Esophagus squamous epithelium (tissue), 5 donors: ENCODE measurements at regions not wholly inside any gene's neighbourhood (a gene's known extent, or its start where the extent isn't known, plus 50 kb on each side); places are given as distances from the start of the nearest gene placed in this dataset.
"Not testable (repeated sequence)": the region's sequence is repeated elsewhere in the genome, so short reads cannot be mapped to it uniquely, and the experiment has no call there.

ENCODE experiments used
- DNase-seq: peaks from one replicate; lab custom pipeline; 2025; lab: John Stamatoyannopoulos, UW
- H3K27ac ChIP-seq, 4 donors: fragments of 200-600 bp; sonication (generic); one replicate each; pipeline ENCODE4 v1.5.1; 2016 to 2019; ENCODE audit warnings: mild to moderate bottlenecking in 1 of 4
- H3K27me3 ChIP-seq, 4 donors: fragments of 200-600 bp; sonication (generic); 1 replicate in 3 of 4; 2 replicates in 1 of 4; pipeline versions ENCODE4 v1.5.1 to v1.6.0; 2017 to 2021; ENCODE audit warnings: antibody characterized with exemption in 1 of 4
- H3K36me3 ChIP-seq, 3 donors: fragments of 200-600 bp; sonication (generic); one replicate each; pipeline ENCODE4 v1.5.1; 2016 to 2019
- H3K4me1 ChIP-seq, 3 donors: fragments of 200-600 bp; sonication (generic); one replicate each; pipeline ENCODE4 v1.5.1; 2017 to 2019
- H3K4me3 ChIP-seq, 4 donors: fragments of 200-600 bp; sonication (generic); 1 replicate in 3 of 4; 2 replicates in 1 of 4; pipeline ENCODE4 v1.5.1; 2016 to 2019; ENCODE audit warnings: mild to moderate bottlenecking in 2 of 4, moderate library complexity in 1 of 4
- H3K9me3 ChIP-seq, 3 donors: fragments of 200-600 bp; sonication (generic); one replicate each; pipeline ENCODE4 v1.5.1; 2016 to 2019
- POLR2A ChIP-seq, 4 donors: fragments of 450-650 bp; IDR thresholded peaks; one replicate each; pipeline ENCODE4 v1.6.1; 2017; ENCODE audit warnings: antibody characterized with exemption in 4 of 4, mild to moderate bottlenecking in 4 of 4, moderate library complexity in 3 of 4
- WGBS, 2 donors: methylation state at CpG; one replicate each; pipeline ENCODE4 v1.1.5; 2018; 5-methylcytosine and 5-hydroxymethylcytosine counted together
- intact Hi-C: fragments of 100-400 bp; cut with DNase I; formaldehyde crosslinking; loops from one replicate; pipeline ENCODE4 v1.15.0; 2022
- TF ChIP-seq, protein P1 (sequence below), 6 experiments: fragments of 450-650 bp in 4 of 6; fragments of 200-600 bp in 2 of 6; sonication (generic) in 2 of 6; IDR thresholded peaks; one replicate each; pipeline ENCODE4 v1.5.1; 2016 to 2019; ENCODE audit warnings: antibody characterized with exemption in 6 of 6, mild to moderate bottlenecking in 4 of 6, moderate library complexity in 4 of 6
- donor health status: DM: yes; HTN: yes; CAD: no.

DNA sequence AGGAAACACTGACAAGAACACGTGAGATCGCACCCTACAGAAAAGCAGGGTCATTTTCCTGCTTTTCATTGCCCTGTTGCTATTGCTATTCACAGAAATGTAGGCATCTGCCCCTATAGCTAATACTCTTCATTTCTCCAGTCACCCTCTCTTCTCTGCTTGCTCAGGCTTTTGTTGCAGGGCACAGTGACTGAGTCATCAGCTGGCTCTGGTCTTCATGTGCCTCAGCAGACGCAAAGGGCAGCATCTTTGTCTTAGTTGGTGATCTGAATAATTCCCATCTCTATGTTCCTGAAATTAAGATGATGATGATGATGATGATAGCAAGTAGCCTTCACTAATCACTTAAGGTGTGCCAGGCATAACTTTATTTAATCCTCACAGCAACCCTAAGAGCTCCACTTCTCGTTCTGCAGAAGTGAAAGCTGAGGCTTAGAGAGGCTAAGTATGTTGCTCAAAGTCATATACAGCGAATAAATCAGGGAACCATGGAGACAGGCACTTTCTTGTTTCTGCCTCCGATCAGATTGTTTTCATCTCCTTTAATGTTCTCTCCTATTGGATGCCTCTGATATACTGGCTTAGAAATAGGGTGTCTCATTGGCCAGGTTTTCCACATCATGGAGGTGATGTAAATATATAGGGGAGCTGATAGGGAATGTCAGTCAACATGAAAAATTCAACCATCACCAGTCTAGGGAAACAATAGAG is 133.0 kb upstream of the STK32A start:
- no peak for TF ChIP-seq POLR2A (IDR thresholded peaks at IDR 0.05)
- TF ChIP-seq, protein P1, sequence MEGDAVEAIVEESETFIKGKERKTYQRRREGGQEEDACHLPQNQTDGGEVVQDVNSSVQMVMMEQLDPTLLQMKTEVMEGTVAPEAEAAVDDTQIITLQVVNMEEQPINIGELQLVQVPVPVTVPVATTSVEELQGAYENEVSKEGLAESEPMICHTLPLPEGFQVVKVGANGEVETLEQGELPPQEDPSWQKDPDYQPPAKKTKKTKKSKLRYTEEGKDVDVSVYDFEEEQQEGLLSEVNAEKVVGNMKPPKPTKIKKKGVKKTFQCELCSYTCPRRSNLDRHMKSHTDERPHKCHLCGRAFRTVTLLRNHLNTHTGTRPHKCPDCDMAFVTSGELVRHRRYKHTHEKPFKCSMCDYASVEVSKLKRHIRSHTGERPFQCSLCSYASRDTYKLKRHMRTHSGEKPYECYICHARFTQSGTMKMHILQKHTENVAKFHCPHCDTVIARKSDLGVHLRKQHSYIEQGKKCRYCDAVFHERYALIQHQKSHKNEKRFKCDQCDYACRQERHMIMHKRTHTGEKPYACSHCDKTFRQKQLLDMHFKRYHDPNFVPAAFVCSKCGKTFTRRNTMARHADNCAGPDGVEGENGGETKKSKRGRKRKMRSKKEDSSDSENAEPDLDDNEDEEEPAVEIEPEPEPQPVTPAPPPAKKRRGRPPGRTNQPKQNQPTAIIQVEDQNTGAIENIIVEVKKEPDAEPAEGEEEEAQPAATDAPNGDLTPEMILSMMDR (IDR thresholded peaks at IDR 0.05) = no peak
- Histone ChIP-seq H3K36me3 (no peaks in the 10 kb centered on the region), H3K27me3 (no peaks in the 10 kb centered on the region), H3K4me3 (no peak overlapping the region), H3K27ac (no peak overlapping the region), H3K4me1 (peaks cover 0 to 5% (median 0%) of the 10 kb centered on the region in 3 donors), H3K9me3 (no peaks in the 10 kb centered on the region)
- intact Hi-C loops = loop anchor here (2.0 kb wide), 1 partner anchor 15 kb away; no protein-coding TSS in a partner anchor
- 65 to 67% methylated on average over 6 of the region's 6 CpGs for WGBS, 2 donors
- DNase-seq = no peak

DNA sequence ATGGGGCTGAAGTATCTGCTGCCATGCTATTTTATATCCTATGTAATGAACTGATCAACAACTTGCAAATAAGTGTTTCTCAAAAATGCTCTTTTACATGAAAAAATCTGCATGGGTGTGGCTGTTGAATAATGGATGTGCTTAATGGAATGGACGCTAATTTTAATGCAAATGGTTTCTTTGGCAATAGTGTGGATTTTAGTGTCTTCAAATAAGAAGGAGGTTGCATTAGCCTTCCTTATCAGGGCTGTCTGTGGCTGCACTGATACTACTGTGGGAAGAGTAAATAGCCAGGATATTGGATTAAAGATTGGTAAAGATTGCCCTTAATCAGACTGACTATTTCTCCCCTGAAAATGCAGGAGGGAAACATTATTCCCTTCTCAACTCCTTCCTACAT is 121.9 kb upstream of the STK32A start:
- Histone ChIP-seq H3K36me3 (no peaks in the 10 kb centered on the region), H3K9me3 (no peaks in the 10 kb centered on the region), H3K27ac (no peak overlapping the region), H3K4me1 (no peaks in the 10 kb centered on the region), H3K4me3 (no peak overlapping the region), H3K27me3 (no peaks in the 10 kb centered on the region)
- TF ChIP-seq, protein P1 (IDR thresholded peaks at IDR 0.05) = no peak
- TF ChIP-seq POLR2A (IDR thresholded peaks at IDR 0.05) = no peak
- no peak for DNase-seq
- WGBS, 2 donors = 53 to 70% methylated on average over 1 of the region's 1 CpG
- intact Hi-C loops = no loop called here

DNA sequence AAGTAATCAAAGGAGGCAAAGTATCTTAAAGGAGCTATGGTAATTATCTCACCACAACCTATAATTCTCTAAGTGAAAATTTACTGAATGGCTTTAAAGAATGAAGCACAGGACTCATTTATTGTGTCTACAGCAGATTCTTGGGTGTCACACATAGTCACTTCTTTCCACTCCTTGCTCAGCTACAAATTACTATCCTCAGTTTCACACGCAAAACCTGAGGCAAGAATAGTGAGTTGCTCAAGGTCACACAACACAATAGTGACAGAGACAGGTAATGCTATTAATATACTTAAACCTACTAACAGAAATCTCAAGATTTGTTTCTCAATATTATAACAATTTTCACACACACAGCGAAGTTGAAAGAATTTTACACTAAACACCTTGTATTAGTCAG is 120.9 kb upstream of the STK32A start:
- no peak overlapping the region for H3K4me3 ChIP-seq
- WGBS, 2 donors = 71 to 79% methylated on average over 2 of the region's 2 CpGs
- H3K9me3 ChIP-seq = no peaks in the 10 kb centered on the region
- H3K27me3 ChIP-seq = no peaks in the 10 kb centered on the region
- DNase-seq = no peak
- H3K36me3 ChIP-seq = no peaks in the 10 kb centered on the region
- H3K4me1 ChIP-seq = no peaks in the 10 kb centered on the region
- H3K27ac ChIP-seq = no peak overlapping the region
- intact Hi-C loops = no loop called here
- TF ChIP-seq, protein P1 (IDR thresholded peaks at IDR 0.05) = no peak
- no peak for TF ChIP-seq POLR2A (IDR thresholded peaks at IDR 0.05)

DNA sequence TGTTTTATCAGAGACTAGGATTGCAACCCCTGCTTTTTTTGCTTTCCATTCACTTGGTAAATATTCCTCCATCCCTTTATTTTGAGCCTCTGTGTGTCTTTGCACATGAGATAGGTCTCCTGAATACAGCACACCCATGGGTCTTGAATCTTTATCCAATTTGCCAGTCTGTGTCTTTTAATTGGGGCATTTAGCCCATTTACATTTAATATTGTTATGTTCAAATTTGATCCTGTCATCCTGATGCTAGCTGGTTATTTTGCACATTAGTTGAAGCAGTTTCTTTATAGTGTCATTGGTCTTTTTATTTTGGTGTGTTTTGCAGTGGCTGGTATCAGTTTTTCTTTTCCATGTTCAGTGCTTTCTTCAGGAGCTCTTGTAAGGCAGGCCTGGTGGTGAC is 95.1 kb upstream of the STK32A start:
- intact Hi-C loops, H3K36me3 ChIP-seq, H3K27ac ChIP-seq, H3K27me3 ChIP-seq, H3K4me1 ChIP-seq, DNase-seq, H3K4me3 ChIP-seq: not testable (repeated sequence)
- peaks cover 0 to 27% (median 0%) of the 10 kb centered on the region in 3 donors for H3K9me3 ChIP-seq

DNA sequence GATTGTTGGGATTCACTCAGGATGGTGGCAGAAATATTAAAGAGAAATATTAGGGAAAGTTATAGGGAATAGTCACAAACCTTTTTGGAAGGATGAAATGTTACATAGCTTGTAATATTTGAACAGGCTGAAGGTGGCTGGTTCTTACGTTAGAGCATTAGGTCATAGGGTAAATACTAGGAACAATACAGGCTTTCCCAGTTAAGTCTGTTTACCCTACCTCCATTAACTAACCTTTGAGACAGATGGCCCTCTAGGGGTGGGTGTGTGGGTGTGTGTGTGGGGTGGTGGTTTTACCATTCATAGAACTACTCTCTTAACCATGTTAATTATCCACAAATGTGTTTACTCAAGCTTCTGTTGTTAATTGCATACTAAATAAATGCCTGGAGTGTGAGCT is 94.3 kb upstream of the STK32A start:
- Histone ChIP-seq H3K9me3 (peaks cover 0 to 27% (median 0%) of the 10 kb centered on the region in 3 donors), H3K4me1 (no peaks in the 10 kb centered on the region), H3K4me3 (no peak overlapping the region), H3K27me3 (no peaks in the 10 kb centered on the region), H3K36me3 (no peaks in the 10 kb centered on the region), H3K27ac (no peak overlapping the region)
- intact Hi-C loops = no loop called here
- TF ChIP-seq, protein P1 (IDR thresholded peaks at IDR 0.05) = no peak
- no peak for TF ChIP-seq POLR2A (IDR thresholded peaks at IDR 0.05)
- 33 to 70% methylated on average over 1 of the region's 1 CpG for WGBS, 2 donors
- no peak for DNase-seq

DNA sequence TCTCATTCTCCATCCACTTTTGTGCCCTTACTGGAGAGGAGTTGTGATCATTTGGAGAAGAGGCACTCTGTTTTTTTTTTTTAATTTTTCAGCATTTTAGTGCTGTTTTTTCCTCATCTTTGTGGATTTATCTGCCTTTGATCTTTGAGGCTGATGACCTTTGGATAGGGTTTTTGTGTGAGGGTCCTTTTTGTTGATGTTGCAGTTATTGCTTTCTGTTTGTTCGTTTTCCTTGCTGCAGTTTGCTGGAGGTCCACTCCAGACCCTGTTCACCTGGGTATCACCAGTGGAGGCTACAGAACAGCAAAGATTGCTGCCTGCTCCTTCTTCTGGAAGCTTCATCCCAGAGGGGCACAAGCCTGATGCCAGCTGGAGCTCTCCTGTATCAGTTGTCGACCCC is 93.2 kb upstream of the STK32A start:
- intact Hi-C loops, H3K36me3 ChIP-seq, DNase-seq, H3K27me3 ChIP-seq, H3K4me3 ChIP-seq, H3K4me1 ChIP-seq, H3K27ac ChIP-seq: not testable (repeated sequence)
- peaks cover 0 to 27% (median 0%) of the 10 kb centered on the region in 3 donors for H3K9me3 ChIP-seq
- 7 to 11% methylated on average over 1 of the region's 2 CpGs for WGBS, 2 donors
